Mesenchymal stem cell (in vitro differentiated cells and primary cell): ENCODE measurements at regions not wholly inside any gene's neighbourhood (a gene's known extent, or its start where the extent isn't known, plus 50 kb on each side); places are given as distances from the start of the nearest gene placed in this dataset.

Experiments used
- DNase-seq: peaks from one replicate; pipeline ENCODE4 v3.0.0-alpha.2; 2013
- H2AFZ ChIP-seq: one replicate; pipeline ENCODE4 v1.6.1; 2013; ENCODE audit warnings: low read depth, mild to moderate bottlenecking, control low read depth, inconsistent platforms, low read length, moderate library complexity
- H2AK5ac ChIP-seq: 2 replicates; pipeline ENCODE4 v1.6.1; 2013; ENCODE audit warnings: low read length, moderate library complexity, mild to moderate bottlenecking, inconsistent platforms; ENCODE audit not compliant: severe bottlenecking
- H2BK120ac ChIP-seq: one replicate; pipeline ENCODE4 v1.6.1; 2013; ENCODE audit warnings: low read depth, mild to moderate bottlenecking, inconsistent platforms, low read length, moderate library complexity
- H2BK12ac ChIP-seq, 2 experiments: one replicate each; pipeline ENCODE4 v1.6.1; 2013; ENCODE audit warnings: inconsistent platforms in 2 of 2, low read length in 2 of 2, mild to moderate bottlenecking in 2 of 2, moderate library complexity in 2 of 2, control low read depth in 1 of 2
- H2BK15ac ChIP-seq: one replicate; pipeline ENCODE4 v1.6.1; 2013; ENCODE audit warnings: mild to moderate bottlenecking, low read depth, inconsistent platforms; ENCODE audit not compliant: poor library complexity, severe bottlenecking
- H2BK5ac ChIP-seq: 2 replicates; pipeline ENCODE4 v1.6.1; 2013; ENCODE audit warnings: low read depth, mild to moderate bottlenecking, low read length, control low read depth, inconsistent platforms; ENCODE audit not compliant: poor library complexity, severe bottlenecking
- H3K14ac ChIP-seq, 2 experiments: one replicate each; pipeline ENCODE4 v1.6.1; 2013; ENCODE audit warnings: inconsistent platforms in 2 of 2, low read length in 2 of 2, control low read depth in 1 of 2, mild to moderate bottlenecking in 1 of 2, moderate library complexity in 1 of 2
- H3K18ac ChIP-seq, 2 experiments: one replicate each; pipeline ENCODE4 v1.6.1; 2013; ENCODE audit warnings: inconsistent platforms in 2 of 2, low read length in 2 of 2, control low read depth in 1 of 2, low read depth in 1 of 2, mild to moderate bottlenecking in 1 of 2
- H3K23ac ChIP-seq, 2 experiments: one replicate each; pipeline ENCODE4 v1.6.1; 2013; ENCODE audit warnings: inconsistent platforms in 2 of 2, low read length in 2 of 2, mild to moderate bottlenecking in 2 of 2, moderate library complexity in 2 of 2, control low read depth in 1 of 2
- H3K27ac ChIP-seq: 2 replicates; pipeline ENCODE4 v1.5.1; 2013; ENCODE audit warnings: mild to moderate bottlenecking, moderate library complexity, low read length, control low read depth, inconsistent platforms; ENCODE audit not compliant: poor library complexity, severe bottlenecking
- H3K27me3 ChIP-seq, 2 experiments: 2 replicates each; pipeline versions ENCODE4 v1.6.1 to v1.7.0; 2013; ENCODE audit warnings: low read length in 2 of 2, mild to moderate bottlenecking in 2 of 2, moderate library complexity in 2 of 2, control low read depth in 1 of 2, inconsistent platforms in 1 of 2; ENCODE audit not compliant: control insufficient read depth in 1 of 2, insufficient read depth in 1 of 2
- H3K36me3 ChIP-seq, 2 experiments: 2 replicates each; pipeline versions ENCODE4 v1.6.1 to v1.7.0; 2013; ENCODE audit warnings: low read length in 2 of 2, control low read depth in 1 of 2, inconsistent platforms in 1 of 2, low read depth in 1 of 2, mild to moderate bottlenecking in 1 of 2; ENCODE audit not compliant: insufficient read depth in 2 of 2, control insufficient read depth in 1 of 2
- H3K4ac ChIP-seq, 2 experiments: one replicate each; pipeline ENCODE4 v1.6.1; 2013; ENCODE audit warnings: inconsistent platforms in 2 of 2, low read length in 2 of 2, mild to moderate bottlenecking in 2 of 2, moderate library complexity in 2 of 2, control low read depth in 1 of 2, low read depth in 1 of 2
- H3K4me1 ChIP-seq: 2 replicates; pipeline ENCODE4 v1.6.1; 2013; ENCODE audit warnings: low read depth, low read length, control low read depth; ENCODE audit not compliant: control insufficient read depth, insufficient read depth
- H3K4me2 ChIP-seq: 2 replicates; pipeline ENCODE4 v1.6.1; 2013; ENCODE audit warnings: low read length, mild to moderate bottlenecking, inconsistent platforms; ENCODE audit not compliant: poor library complexity, severe bottlenecking
- H3K4me3 ChIP-seq, 2 experiments: 2 replicates each; pipeline versions ENCODE4 v1.5.1 to v1.7.0; 2013; ENCODE audit warnings: low read length in 2 of 2, mild to moderate bottlenecking in 2 of 2, control low read depth in 1 of 2, low read depth in 1 of 2; ENCODE audit not compliant: insufficient read depth in 1 of 2
- H3K79me1 ChIP-seq: replicated peaks from 2 replicates; pipeline ENCODE4 v1.6.1; 2013; ENCODE audit warnings: mild to moderate bottlenecking, control low read depth, low read length, inconsistent platforms; ENCODE audit not compliant: poor library complexity, severe bottlenecking
- H3K9ac ChIP-seq: 2 replicates; pipeline ENCODE4 v1.7.0; 2013; ENCODE audit warnings: mild to moderate bottlenecking, low read length, moderate library complexity
- H3K9me3 ChIP-seq: 2 replicates; pipeline ENCODE4 v1.7.0; 2013; ENCODE audit warnings: mild to moderate bottlenecking, low read length; ENCODE audit not compliant: control insufficient read depth
- H4K8ac ChIP-seq: one replicate; pipeline ENCODE4 v1.6.1; 2013; ENCODE audit warnings: inconsistent platforms, mild to moderate bottlenecking, low read length, moderate library complexity
- H4K91ac ChIP-seq: one replicate; pipeline ENCODE4 v1.6.1; 2013; ENCODE audit warnings: mild to moderate bottlenecking, low read length, inconsistent platforms
- WGBS: methylation state at CpG from one replicate; pipeline ENCODE4 v1.1.7; 2013; ENCODE audit warnings: mixed read lengths; 5-methylcytosine and 5-hydroxymethylcytosine counted together

DNA sequence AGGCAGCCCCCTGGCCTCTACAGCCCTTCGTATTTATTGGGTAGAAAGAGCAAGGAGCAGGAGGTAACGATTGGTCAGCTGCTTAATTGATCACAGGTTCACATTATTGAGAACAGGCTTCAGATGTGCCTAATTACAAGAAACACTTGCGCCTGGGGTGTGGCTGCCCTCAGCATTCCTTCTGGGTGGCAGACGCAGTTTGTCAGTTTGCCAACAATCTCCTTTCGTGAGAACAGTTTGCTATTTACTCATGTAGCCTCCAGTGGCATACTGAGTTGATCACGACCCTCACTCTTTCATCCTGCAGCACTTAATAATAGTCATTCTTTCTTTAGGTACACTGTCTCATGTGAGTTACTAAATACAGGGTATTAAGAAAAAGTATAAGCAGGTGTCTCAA is 985.6 kb downstream of the SLITRK5 start:
- Histone ChIP-seq H3K18ac (no peak overlapping the region), H3K79me1 (no peaks in the 10 kb centered on the region), H4K8ac (no peak overlapping the region), H3K14ac (no peak overlapping the region), H3K4me2 (no peak overlapping the region), H3K23ac (no peak overlapping the region), H2AK5ac (no peak overlapping the region), H3K4me3 (no peak overlapping the region), H2BK120ac (no peak overlapping the region), H2BK15ac (no peak overlapping the region), H2BK12ac (no peak overlapping the region), H3K9me3 (peaks cover 9% of the 10 kb centered on the region), H3K4ac (no peak overlapping the region), H3K36me3 (no peaks in the 10 kb centered on the region), H3K27me3 (no peaks in the 10 kb centered on the region), H2AFZ (no peak overlapping the region), H3K9ac (no peak overlapping the region), H2BK5ac (no peak overlapping the region), H3K27ac (no peak overlapping the region), H4K91ac (no peak overlapping the region), H3K4me1 (no peaks in the 10 kb centered on the region)
- 89% methylated on average over 5 of the region's 6 CpGs for WGBS
- no peak for DNase-seq

DNA sequence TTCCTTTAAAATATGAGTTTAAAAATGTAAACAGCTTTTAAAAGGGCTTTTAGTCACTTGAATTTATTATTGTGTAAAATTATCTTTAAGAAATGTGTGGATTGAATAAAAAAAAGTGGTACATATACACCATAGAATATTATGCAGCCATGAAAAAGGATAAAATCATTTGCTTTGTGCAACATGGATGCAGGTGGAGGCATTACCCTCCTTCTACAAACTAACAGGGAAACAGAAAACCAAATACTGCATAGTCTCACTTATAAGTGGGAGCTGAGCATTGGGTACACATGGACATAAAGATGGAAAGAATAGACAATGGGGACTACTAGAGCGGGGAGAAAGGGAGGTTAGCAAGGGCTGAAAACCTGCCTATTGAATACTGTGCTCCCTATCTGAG is 999.3 kb downstream of the SLITRK5 start:
- H3K4me2 ChIP-seq, result no peak overlapping the region
- H3K27ac ChIP-seq, result no peak overlapping the region
- no peaks in the 10 kb centered on the region for H3K36me3 ChIP-seq
- WGBS, result 91% methylated on average over 1 of the region's 1 CpG
- no peak overlapping the region for H4K8ac ChIP-seq
- H3K4ac ChIP-seq, result no peak overlapping the region
- H3K79me1 ChIP-seq, result no peaks in the 10 kb centered on the region
- no peak overlapping the region for H2BK5ac ChIP-seq
- no peak overlapping the region for H3K4me3 ChIP-seq
- H2BK15ac ChIP-seq, result no peak overlapping the region
- no peak overlapping the region for H3K23ac ChIP-seq
- H2BK120ac ChIP-seq, result no peak overlapping the region
- H3K14ac ChIP-seq, result no peak overlapping the region
- H2AK5ac ChIP-seq, result no peak overlapping the region
- H4K91ac ChIP-seq, result no peak overlapping the region
- no peak overlapping the region for H2BK12ac ChIP-seq
- H3K27me3 ChIP-seq, result no peaks in the 10 kb centered on the region
- H3K4me1 ChIP-seq, result no peaks in the 10 kb centered on the region
- H3K9ac ChIP-seq, result no peak overlapping the region
- H3K9me3 ChIP-seq, result peaks cover 3% of the 10 kb centered on the region
- no peak for DNase-seq
- H2AFZ ChIP-seq, result no peak overlapping the region
- H3K18ac ChIP-seq, result no peak overlapping the region

DNA sequence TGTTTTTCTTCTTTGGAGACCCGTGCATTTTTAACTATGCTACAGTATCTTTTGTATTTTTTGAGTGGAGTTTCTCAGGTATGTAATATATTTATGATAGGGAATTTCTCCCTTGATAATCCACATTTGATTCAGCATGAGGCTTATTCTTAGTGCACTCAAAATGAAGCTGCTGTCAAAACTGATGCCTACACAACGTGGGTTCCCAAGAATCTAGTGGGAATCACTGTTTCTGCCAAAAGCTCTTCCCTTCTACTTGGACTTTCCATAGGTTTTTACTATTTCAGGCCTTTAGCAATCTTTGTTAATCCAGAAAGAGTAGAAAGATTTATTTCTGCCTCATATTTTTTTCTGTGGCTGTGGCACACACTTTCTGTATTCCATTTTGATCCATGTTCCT is 1003.7 kb downstream of the SLITRK5 start:
- no peak overlapping the region for H3K4me2 ChIP-seq
- peaks cover 3% of the 10 kb centered on the region for H3K9me3 ChIP-seq
- no peaks in the 10 kb centered on the region for H3K4me1 ChIP-seq
- H4K8ac ChIP-seq, result no peak overlapping the region
- H3K14ac ChIP-seq, result no peak overlapping the region
- H3K23ac ChIP-seq, result no peak overlapping the region
- H2BK15ac ChIP-seq, result no peak overlapping the region
- H3K36me3 ChIP-seq, result no peaks in the 10 kb centered on the region
- no peaks in the 10 kb centered on the region for H3K27me3 ChIP-seq
- no peak overlapping the region for H2BK120ac ChIP-seq
- DNase-seq, result no peak
- H3K27ac ChIP-seq, result no peak overlapping the region
- no peak overlapping the region for H2AK5ac ChIP-seq
- no peak overlapping the region for H3K4me3 ChIP-seq
- H2AFZ ChIP-seq, result no peak overlapping the region
- no peak overlapping the region for H3K4ac ChIP-seq
- H3K9ac ChIP-seq, result no peak overlapping the region
- no peak overlapping the region for H2BK5ac ChIP-seq
- WGBS, result no CpG with 5 or more reads among the region's 2 CpGs
- H3K79me1 ChIP-seq, result no peaks in the 10 kb centered on the region
- no peak overlapping the region for H2BK12ac ChIP-seq
- H4K91ac ChIP-seq, result no peak overlapping the region
- H3K18ac ChIP-seq, result no peak overlapping the region

DNA sequence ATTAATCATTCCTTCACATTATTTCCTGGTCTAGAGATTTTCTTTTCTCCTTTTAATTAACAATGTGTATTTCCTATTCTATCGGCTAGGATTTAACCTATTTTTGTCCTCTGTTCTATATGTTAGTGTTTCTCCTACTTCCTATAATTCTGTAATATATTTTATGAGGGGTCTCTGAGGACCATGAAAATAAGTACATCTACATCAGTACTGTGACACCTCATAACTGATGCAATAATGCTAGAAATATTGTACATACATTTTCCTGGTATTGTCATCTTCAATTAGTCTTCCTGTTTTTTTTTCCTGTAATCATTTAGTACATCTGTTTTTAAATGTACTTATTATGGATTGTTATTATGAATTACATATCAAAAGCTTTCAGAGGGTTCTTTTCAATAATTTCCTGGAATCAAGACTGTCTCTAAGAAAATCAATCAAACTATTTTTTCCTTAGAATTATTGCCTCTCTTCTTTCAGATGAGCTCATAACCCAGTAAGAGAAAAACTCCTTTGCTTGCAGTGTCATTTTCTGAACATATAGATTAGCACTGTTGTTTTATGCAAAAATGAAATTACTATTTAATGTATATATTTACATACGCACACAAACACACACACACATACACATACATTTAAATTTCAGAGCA is 1004.3 kb downstream of the SLITRK5 start:
- Histone ChIP-seq H4K8ac (no peak overlapping the region), H3K9ac (no peak overlapping the region), H3K14ac (no peak overlapping the region), H2BK120ac (no peak overlapping the region), H3K79me1 (no peaks in the 10 kb centered on the region), H2AFZ (no peak overlapping the region), H3K9me3 (peaks cover 2% of the 10 kb centered on the region), H3K36me3 (no peaks in the 10 kb centered on the region), H3K23ac (no peak overlapping the region), H3K18ac (no peak overlapping the region), H3K4ac (no peak overlapping the region), H3K4me2 (no peak overlapping the region), H2BK5ac (no peak overlapping the region), H4K91ac (no peak overlapping the region), H3K4me1 (no peaks in the 10 kb centered on the region), H2BK12ac (no peak overlapping the region), H2BK15ac (no peak overlapping the region), H3K27ac (no peak overlapping the region), H2AK5ac (no peak overlapping the region), H3K27me3 (no peaks in the 10 kb centered on the region), H3K4me3 (no peak overlapping the region)
- no peak for DNase-seq
- WGBS, result 89% methylated on average over 1 of the region's 2 CpGs
